ENCODE measurements at regions not wholly inside any gene's neighbourhood (a gene's known extent, or its start where the extent isn't known, plus 50 kb on each side); places are given as distances from the start of the nearest gene placed in this dataset.

DNA sequence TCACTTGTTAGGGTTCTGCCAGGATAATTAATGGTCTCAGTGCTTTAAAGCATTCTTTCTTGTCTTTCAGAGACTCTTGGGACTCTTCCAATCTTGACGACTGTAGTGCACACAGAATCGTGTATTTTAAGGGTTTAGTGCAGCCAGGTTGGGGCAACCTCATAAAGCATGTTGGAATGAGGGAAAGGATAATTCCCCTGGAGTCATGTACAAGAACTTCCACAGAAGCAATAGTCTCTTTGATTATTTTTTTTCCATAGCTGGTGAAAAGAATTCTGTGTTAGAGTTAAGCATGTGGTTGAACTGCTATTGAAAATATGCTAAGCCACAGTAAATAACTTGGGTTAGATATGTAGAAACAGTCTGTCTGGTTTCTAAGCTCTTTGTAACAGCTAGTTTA lies 246.8 kb upstream of the DAAM1 start:
- no peak overlapping the region for H3K9ac ChIP-seq (ENCODE audit: low read length in 3 of 3)
- intact Hi-C loops (cut with DNase I), result no loop called here
- peak in 3 of 5 donors; percentile 12 to 81 (median 49) for DNase-seq
- H3K4me3 ChIP-seq (ENCODE audit: low read length in 3 of 3), result no peak overlapping the region
- no peaks in the 10 kb centered on the region for H3K4me1 ChIP-seq (ENCODE audit: control insufficient read depth in 2 of 3, insufficient read depth in 2 of 3, low read depth in 1 of 3, low read length in 3 of 3)
- no peak for FAIRE-seq
- H3K27ac ChIP-seq (ENCODE audit: low read depth in 2 of 2, low read length in 2 of 2), result no peak overlapping the region
- no peak for TF ChIP-seq CTCF (IDR thresholded peaks at IDR 0.05; ENCODE audit: borderline replicate concordance, extremely low read depth, insufficient read depth)
- no peaks in the 10 kb centered on the region for H3K9me3 ChIP-seq (ENCODE audit: control insufficient read depth in 2 of 3, insufficient read depth in 1 of 3, low read length in 3 of 3)
- no peaks in the 10 kb centered on the region for H3K27me3 ChIP-seq (ENCODE audit: control insufficient read depth, insufficient read depth, low read length)
- no peaks in the 10 kb centered on the region for H3K36me3 ChIP-seq (ENCODE audit: control insufficient read depth in 2 of 3, insufficient read depth in 3 of 3, low read length in 3 of 3)

DNA sequence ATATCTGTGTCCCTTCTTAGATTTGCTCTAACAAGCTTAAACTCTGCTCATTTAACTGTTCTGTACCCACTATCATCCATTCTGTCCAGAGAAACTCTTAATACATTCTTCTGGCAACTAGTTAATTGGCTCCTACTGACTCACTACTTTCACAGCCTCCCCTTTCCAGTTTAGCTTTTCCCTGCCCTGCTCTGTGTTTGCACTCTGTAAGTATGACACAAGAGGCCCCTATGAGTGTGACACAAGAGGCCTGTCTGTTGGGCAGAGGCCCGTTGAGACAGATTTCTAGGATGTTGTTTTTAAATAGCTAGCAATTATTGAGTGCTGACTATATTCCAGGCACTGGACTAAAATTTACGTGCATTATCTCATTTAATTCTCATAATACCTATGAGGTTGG lies 246.0 kb upstream of the DAAM1 start:
- Histone ChIP-seq H3K9ac (ENCODE audit: low read length in 3 of 3) (no peak overlapping the region), H3K27me3 (ENCODE audit: control insufficient read depth, insufficient read depth, low read length) (no peaks in the 10 kb centered on the region), H3K9me3 (ENCODE audit: control insufficient read depth in 2 of 3, insufficient read depth in 1 of 3, low read length in 3 of 3) (no peaks in the 10 kb centered on the region), H3K4me3 (ENCODE audit: low read length in 3 of 3) (no peak overlapping the region), H3K4me1 (ENCODE audit: control insufficient read depth in 2 of 3, insufficient read depth in 2 of 3, low read depth in 1 of 3, low read length in 3 of 3) (no peaks in the 10 kb centered on the region), H3K27ac (ENCODE audit: low read depth in 2 of 2, low read length in 2 of 2) (no peak overlapping the region), H3K36me3 (ENCODE audit: control insufficient read depth in 2 of 3, insufficient read depth in 3 of 3, low read length in 3 of 3) (no peaks in the 10 kb centered on the region)
- TF ChIP-seq CTCF (IDR thresholded peaks at IDR 0.05; ENCODE audit: borderline replicate concordance, extremely low read depth, insufficient read depth), result no peak
- FAIRE-seq (no peak), DNase-seq (peak in 1 of 5 donors; percentile 29)
- intact Hi-C loops (cut with DNase I), result no loop called here

DNA sequence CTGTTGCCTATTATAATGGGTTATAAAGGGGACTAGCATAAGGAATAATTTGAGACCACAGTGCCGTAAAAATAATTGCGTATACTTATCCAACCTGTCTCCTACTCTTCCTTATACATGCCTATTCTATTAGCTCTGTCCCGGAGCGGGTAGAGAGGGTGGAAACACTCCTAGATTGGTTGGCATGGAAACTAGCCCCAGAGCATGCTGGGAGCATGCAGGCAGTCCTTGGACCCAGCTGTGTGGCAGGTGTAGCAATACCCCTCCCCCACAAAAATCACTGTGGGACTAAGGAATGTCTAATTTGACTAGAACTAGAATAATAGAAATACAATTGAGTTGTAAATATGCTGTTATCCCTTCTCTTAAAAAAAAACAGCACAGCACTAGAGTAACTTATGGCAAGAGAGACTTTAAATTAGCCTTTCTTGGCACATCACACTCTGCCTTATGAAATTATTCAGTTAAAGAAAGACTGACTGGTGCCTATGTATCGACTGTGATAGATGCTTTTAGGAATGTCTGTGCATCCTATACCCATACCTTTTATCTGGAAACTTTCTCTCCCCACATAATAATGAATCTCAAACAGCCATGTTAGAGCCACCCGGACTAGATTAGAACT lies 244.0 kb upstream of the DAAM1 start:
- intact Hi-C loops (cut with DNase I), result no loop called here
- Histone ChIP-seq H3K4me1 (ENCODE audit: control insufficient read depth in 2 of 3, insufficient read depth in 2 of 3, low read depth in 1 of 3, low read length in 3 of 3) (no peaks in the 10 kb centered on the region), H3K27me3 (ENCODE audit: control insufficient read depth, insufficient read depth, low read length) (no peaks in the 10 kb centered on the region), H3K4me3 (ENCODE audit: low read length in 3 of 3) (no peak overlapping the region), H3K9ac (ENCODE audit: low read length in 3 of 3) (no peak overlapping the region), H3K9me3 (ENCODE audit: control insufficient read depth in 2 of 3, insufficient read depth in 1 of 3, low read length in 3 of 3) (no peaks in the 10 kb centered on the region), H3K36me3 (ENCODE audit: control insufficient read depth in 2 of 3, insufficient read depth in 3 of 3, low read length in 3 of 3) (no peaks in the 10 kb centered on the region), H3K27ac (ENCODE audit: low read depth in 2 of 2, low read length in 2 of 2) (no peak overlapping the region)
- FAIRE-seq, result no peak
- no peak for TF ChIP-seq CTCF (IDR thresholded peaks at IDR 0.05; ENCODE audit: borderline replicate concordance, extremely low read depth, insufficient read depth)
- DNase-seq, result peak in 4 of 5 donors; percentile 57 to 78 (median 61)

DNA sequence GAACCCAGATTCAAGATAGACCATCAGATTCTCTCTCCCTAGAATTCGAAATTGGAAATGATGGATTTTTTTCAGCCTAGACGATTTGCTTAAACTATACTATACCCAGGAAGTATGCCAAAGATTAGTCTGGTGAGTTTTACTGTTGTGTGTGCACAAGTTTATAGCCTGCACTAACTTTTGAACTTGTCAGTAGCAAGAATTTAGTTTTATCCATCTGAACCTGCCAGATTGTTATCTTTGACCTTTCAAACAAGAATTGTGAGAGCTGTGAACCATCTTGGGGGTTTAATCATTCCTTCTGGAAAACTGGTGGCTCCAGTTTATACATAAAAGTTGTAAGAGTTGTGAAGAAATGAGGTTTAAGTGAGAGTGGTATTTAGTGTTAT lies 243.5 kb upstream of the DAAM1 start:
- intact Hi-C loops (cut with DNase I), result no loop called here
- no peak for TF ChIP-seq CTCF (IDR thresholded peaks at IDR 0.05; ENCODE audit: borderline replicate concordance, extremely low read depth, insufficient read depth)
- Histone ChIP-seq H3K9ac (ENCODE audit: low read length in 3 of 3) (no peak overlapping the region), H3K4me3 (ENCODE audit: low read length in 3 of 3) (no peak overlapping the region), H3K36me3 (ENCODE audit: control insufficient read depth in 2 of 3, insufficient read depth in 3 of 3, low read length in 3 of 3) (no peaks in the 10 kb centered on the region), H3K27me3 (ENCODE audit: control insufficient read depth, insufficient read depth, low read length) (no peaks in the 10 kb centered on the region), H3K4me1 (ENCODE audit: control insufficient read depth in 2 of 3, insufficient read depth in 2 of 3, low read depth in 1 of 3, low read length in 3 of 3) (no peaks in the 10 kb centered on the region), H3K9me3 (ENCODE audit: control insufficient read depth in 2 of 3, insufficient read depth in 1 of 3, low read length in 3 of 3) (no peaks in the 10 kb centered on the region), H3K27ac (ENCODE audit: low read depth in 2 of 2, low read length in 2 of 2) (no peak overlapping the region)
- DNase-seq (peak in 1 of 5 donors; percentile 32), FAIRE-seq (no peak)

Data from kidney (tissue), 13 donors.